ENCODE measurements at regions not wholly inside any gene's neighbourhood (a gene's known extent, or its start where the extent isn't known, plus 50 kb on each side); places are given as distances from the start of the nearest gene placed in this dataset.

GRCh38 chr5:120055858-120056257 is 408.2 kb upstream of the PRR16 start:
- TF ChIP-seq CTCF (IDR thresholded peaks at IDR 0.05), result peak; percentile 20; the same call in 1 of the 2 replicates
- TF ChIP-seq ZFX (IDR thresholded peaks at IDR 0.05; ENCODE audit: borderline replicate concordance), result no peak

GRCh38 chr5:120062515-120062917 is 401.6 kb upstream of the PRR16 start:
- TF ChIP-seq ZFX (IDR thresholded peaks at IDR 0.05; ENCODE audit: borderline replicate concordance), result no peak
- TF ChIP-seq CTCF (IDR thresholded peaks at IDR 0.05), result no peak
- H3K27ac ChIP-seq, result no peak overlapping the region

More at GRCh38 chr5:120055858-120056257, 408.2 kb upstream of the PRR16 start:
- H3K27ac ChIP-seq, result no peak overlapping the region

GRCh38 chr5:120072068-120072761 is 391.9 kb upstream of the PRR16 start:
- TF ChIP-seq CTCF (IDR thresholded peaks at IDR 0.05) (no peak), ZFX (IDR thresholded peaks at IDR 0.05; ENCODE audit: borderline replicate concordance) (no peak)
- no peak overlapping the region for H3K27ac ChIP-seq

- H3K27ac ChIP-seq, result no peak overlapping the region
- TF ChIP-seq CTCF (IDR thresholded peaks at IDR 0.05) (no peak), ZFX (IDR thresholded peaks at IDR 0.05; ENCODE audit: borderline replicate concordance) (no peak)
Measured at GRCh38 chr5:120073722-120074121, 390.4 kb upstream of the PRR16 start.

- TF ChIP-seq CTCF (IDR thresholded peaks at IDR 0.05), result no peak
- no peak for TF ChIP-seq ZFX (IDR thresholded peaks at IDR 0.05; ENCODE audit: borderline replicate concordance)
- no peak overlapping the region for H3K27ac ChIP-seq
Measured at GRCh38 chr5:120080781-120081180, 383.3 kb upstream of the PRR16 start.

GRCh38 chr5:120082316-120083068 is 381.6 kb upstream of the PRR16 start:
- H3K27ac ChIP-seq, result no peak overlapping the region
- TF ChIP-seq CTCF (IDR thresholded peaks at IDR 0.05) (peak; percentile 51), ZFX (IDR thresholded peaks at IDR 0.05; ENCODE audit: borderline replicate concordance) (no peak)

All from 22Rv1 (cell line).